IMR-90 (cell line): ENCODE measurements at regions not wholly inside any gene's neighbourhood (a gene's known extent, or its start where the extent isn't known, plus 50 kb on each side); places are given as distances from the start of the nearest gene placed in this dataset.

Experiments used
- ATAC-seq: fragments of 200-7000 bp; cut with Tn5 transposase; 2 replicates; pipeline ENCODE4 v1.9.1; 2020; ENCODE audit warnings: low read depth, mild to moderate bottlenecking, moderate library complexity
- BruUV-seq: library from RNA; stranded (reverse); fragments of 400-500 nt; replicated peaks from 2 replicates; lab custom pipeline; 2021; lab: Mats Ljungman, UMichigan
- CTCF ChIA-PET: fragments of 300-600 bp; formaldehyde crosslinking; extraction: SDS; loops from one replicate; lab custom pipeline; 2021; ENCODE audit warnings: antibody characterized with exemption; lab: Yijun Ruan, JAX
- POLR2A ChIA-PET: fragments of 300-600 bp; sonication (Branson Sonifier 250); formaldehyde crosslinking; loops from one replicate; lab custom pipeline; 2022; ENCODE audit warnings: antibody characterized with exemption; ENCODE audit not compliant: unreplicated experiment; lab: Charles Lee
- DNase-seq: peaks from one replicate; pipeline ENCODE4 v3.0.0; 2013
- H2AFZ ChIP-seq: replicated peaks from 2 replicates; pipeline ENCODE3; 2013; ENCODE audit warnings: low read length, mild to moderate bottlenecking; ENCODE audit not compliant: poor library complexity
- H2AK5ac ChIP-seq: 2 replicates; pipeline ENCODE4 v1.6.1; 2013; ENCODE audit warnings: low read depth, low read length, inconsistent platforms
- H2AK9ac ChIP-seq: replicated peaks from 2 replicates; pipeline ENCODE3; 2013; ENCODE audit warnings: mild to moderate bottlenecking, low read depth, low read length, moderate library complexity; ENCODE audit not compliant: poor library complexity
- H2BK120ac ChIP-seq: 2 replicates; pipeline ENCODE4 v1.6.1; 2013; ENCODE audit warnings: low read depth, low read length, inconsistent platforms
- H2BK15ac ChIP-seq: 3 replicates; pipeline ENCODE4 v1.6.1; 2013; ENCODE audit warnings: low read depth, low read length, inconsistent platforms
- H2BK20ac ChIP-seq: 2 replicates; pipeline ENCODE4 v1.6.1; 2013; ENCODE audit warnings: low read depth, mild to moderate bottlenecking, inconsistent platforms, low read length, moderate library complexity
- H2BK5ac ChIP-seq: 2 replicates; pipeline ENCODE4 v1.6.1; 2013; ENCODE audit warnings: mild to moderate bottlenecking, low read depth, low read length, inconsistent platforms; ENCODE audit not compliant: poor library complexity, severe bottlenecking
- H3K14ac ChIP-seq: replicated peaks from 2 replicates; pipeline ENCODE4 v1.6.1; 2013; ENCODE audit warnings: low read depth, low read length, inconsistent platforms
- H3K18ac ChIP-seq: 2 replicates; pipeline ENCODE4 v1.6.1; 2013; ENCODE audit warnings: low read depth, low read length, control low read depth
- H3K23ac ChIP-seq: 2 replicates; pipeline ENCODE4 v1.6.1; 2013; ENCODE audit warnings: low read depth, low read length, inconsistent platforms
- H3K27ac ChIP-seq: 2 replicates; pipeline ENCODE4 v1.5.1; 2013; ENCODE audit warnings: mild to moderate bottlenecking, control low read depth, low read length; ENCODE audit not compliant: insufficient read depth
- H3K27me3 ChIP-seq: 2 replicates; pipeline ENCODE4 v1.6.1; 2013; ENCODE audit warnings: low read length; ENCODE audit not compliant: control insufficient read depth, insufficient read depth
- H3K36me3 ChIP-seq: 2 replicates; pipeline ENCODE4 v1.6.1; 2013; ENCODE audit warnings: low read length, mixed read lengths; ENCODE audit not compliant: control insufficient read depth, insufficient read depth
- H3K4ac ChIP-seq: 2 replicates; pipeline ENCODE4 v1.6.1; 2013; ENCODE audit warnings: low read depth, low read length, inconsistent platforms
- H3K4me1 ChIP-seq: 2 replicates; pipeline ENCODE4 v1.6.1; 2013; ENCODE audit warnings: low read length, mixed read lengths; ENCODE audit not compliant: control insufficient read depth, insufficient read depth
- H3K4me2 ChIP-seq: 2 replicates; pipeline ENCODE4 v1.6.1; 2013; ENCODE audit warnings: low read depth, mild to moderate bottlenecking, control low read depth, low read length, moderate library complexity
- H3K4me3 ChIP-seq: 2 replicates; pipeline ENCODE4 v1.5.1; 2013; ENCODE audit warnings: low read depth, mild to moderate bottlenecking, control low read depth, low read length, moderate library complexity; ENCODE audit not compliant: insufficient read depth
- H3K56ac ChIP-seq: 2 replicates; pipeline ENCODE4 v1.6.1; 2013; ENCODE audit warnings: low read length, inconsistent platforms; ENCODE audit not compliant: insufficient read depth; ENCODE audit errors: extremely low read depth
- H3K79me1 ChIP-seq, 2 experiments: 2 replicates each; pipeline ENCODE4 v1.6.1; 2013; ENCODE audit warnings: low read length in 2 of 2, inconsistent platforms in 1 of 2, low read depth in 1 of 2
- H3K9ac ChIP-seq: 2 replicates; pipeline ENCODE4 v1.6.1; 2013; ENCODE audit warnings: low read depth, low read length, control low read depth
- H3K9me1 ChIP-seq: 2 replicates; pipeline ENCODE4 v1.6.1; 2013; ENCODE audit warnings: low read length, inconsistent platforms; ENCODE audit not compliant: insufficient read depth
- H3K9me3 ChIP-seq: 2 replicates; pipeline ENCODE4 v1.6.1; 2013; ENCODE audit warnings: low read length; ENCODE audit not compliant: control insufficient read depth, insufficient read depth
- H4K20me1 ChIP-seq: 2 replicates; pipeline ENCODE4 v1.6.1; 2013; ENCODE audit warnings: low read length, inconsistent platforms; ENCODE audit not compliant: insufficient read depth
- H4K5ac ChIP-seq: 2 replicates; pipeline ENCODE4 v1.6.1; 2013; ENCODE audit warnings: mild to moderate bottlenecking, low read depth, low read length, control low read depth
- H4K8ac ChIP-seq, 2 experiments: 2 replicates each; pipeline ENCODE4 v1.6.1; 2013; ENCODE audit warnings: low read depth in 2 of 2, low read length in 2 of 2, control low read depth in 1 of 2, inconsistent platforms in 1 of 2
- H4K91ac ChIP-seq: 2 replicates; pipeline ENCODE4 v1.6.1; 2013; ENCODE audit warnings: low read depth, low read length, inconsistent platforms; ENCODE audit not compliant: insufficient read depth
- BHLHE40 ChIP-seq: fragments of 150-350 bp; IDR thresholded peaks from 2 replicates; pipeline ENCODE4 v1.6.1; 2016; ENCODE audit warnings: mild to moderate bottlenecking, low read depth, low read length
- CEBPB ChIP-seq: IDR thresholded peaks from 2 replicates; pipeline ENCODE4 v1.6.1; 2012; ENCODE audit warnings: low read depth, low read length, improper control_type of control experiment
- CHD1 ChIP-seq: IDR thresholded peaks from 2 replicates; pipeline ENCODE4 v1.6.1; 2012; ENCODE audit warnings: low read depth, low read length, improper control_type of control experiment
- FOS ChIP-seq: fragments of 150-350 bp; IDR thresholded peaks from 2 replicates; pipeline ENCODE4 v1.6.1; 2016; ENCODE audit warnings: low read depth, low read length
- MAFK ChIP-seq: IDR thresholded peaks from 2 replicates; pipeline ENCODE4 v1.6.1; 2012; ENCODE audit warnings: low read depth, low read length, improper control_type of control experiment
- MAZ ChIP-seq: IDR thresholded peaks from 2 replicates; pipeline ENCODE4 v1.6.1; 2012; ENCODE audit warnings: low read depth, mild to moderate bottlenecking, low read length, improper control_type of control experiment, moderate library complexity, borderline replicate concordance
- MXI1 ChIP-seq: IDR thresholded peaks from 2 replicates; pipeline ENCODE4 v1.6.1; 2012; ENCODE audit warnings: low read depth, mild to moderate bottlenecking, low read length, moderate library complexity, borderline replicate concordance
- NFE2L2 ChIP-seq: fragments of 150-350 bp; IDR thresholded peaks from 2 replicates; pipeline ENCODE4 v1.6.1; 2016; ENCODE audit warnings: low read depth, mild to moderate bottlenecking, low read length
- POLR2A ChIP-seq: IDR thresholded peaks from 2 replicates; pipeline ENCODE4 v1.6.1; 2012; ENCODE audit warnings: mild to moderate bottlenecking, low read depth, low read length
- RAD21 ChIP-seq: IDR thresholded peaks from 2 replicates; pipeline ENCODE4 v1.6.1; 2012; ENCODE audit warnings: low read length, improper control_type of control experiment
- RCOR1 ChIP-seq: IDR thresholded peaks from 2 replicates; pipeline ENCODE4 v1.6.1; 2012; ENCODE audit warnings: mild to moderate bottlenecking, low read length, improper control_type of control experiment; ENCODE audit not compliant: insufficient replicate concordance
- RFX5 ChIP-seq: IDR thresholded peaks from 2 replicates; pipeline ENCODE4 v1.8.0; 2012; ENCODE audit warnings: low read depth, mild to moderate bottlenecking, low read length, moderate library complexity
- SMC3 ChIP-seq: fragments of 150-350 bp; IDR thresholded peaks from 2 replicates; pipeline ENCODE4 v1.6.1; 2016; ENCODE audit warnings: low read depth, mild to moderate bottlenecking, antibody characterized with exemption, low read length, moderate library complexity
- WGBS, 2 experiments: methylation state at CpG; one replicate each; pipeline versions ENCODE4 v1.1.5 to v1.1.7; 2013; ENCODE audit warnings: missing lambda C conversion rate in 2 of 2; ENCODE audit not compliant: insufficient read length in 1 of 2; ENCODE audit errors: extremely low coverage in 2 of 2; 5-methylcytosine and 5-hydroxymethylcytosine counted together
- dilution Hi-C: fragments of 300-500 bp; cut with HindIII; formaldehyde crosslinking; loops from one replicate; pipeline ENCODE4 v1.14.3; 2018; ENCODE audit warnings: low sequenced_read_pairs; ENCODE audit not compliant: unreplicated experiment
- in situ Hi-C: fragments of 300-500 bp; cut with MboI; formaldehyde crosslinking; loops from 3 replicates; pipeline ENCODE4 v1.14.3; 2019; ENCODE audit warnings: low sequenced_read_pairs, inconsistent platforms, mixed read lengths
- intact Hi-C: fragments of 100-400 bp; cut with micrococcal nuclease; formaldehyde crosslinking; loops from 2 replicates; pipeline ENCODE4 v1.10.0; 2022
- TF ChIP-seq, protein P1 (sequence below): fragments of 150-350 bp; IDR thresholded peaks from 2 replicates; pipeline ENCODE4 v1.6.1; 2017; ENCODE audit warnings: mild to moderate bottlenecking, antibody characterized with exemption, low read length, low read depth
- TF ChIP-seq, protein P2 (sequence below): fragments of 150-350 bp; IDR thresholded peaks from 2 replicates; pipeline ENCODE4 v1.6.1; 2016; ENCODE audit warnings: low read depth, mild to moderate bottlenecking, low read length, moderate library complexity, borderline replicate concordance
- TF ChIP-seq, protein P3 (sequence below): conservative IDR thresholded peaks from 2 replicates; pipeline ENCODE4 v1.5.1; 2012; ENCODE audit warnings: mild to moderate bottlenecking, low read depth, low read length, improper control_type of control experiment

DNA sequence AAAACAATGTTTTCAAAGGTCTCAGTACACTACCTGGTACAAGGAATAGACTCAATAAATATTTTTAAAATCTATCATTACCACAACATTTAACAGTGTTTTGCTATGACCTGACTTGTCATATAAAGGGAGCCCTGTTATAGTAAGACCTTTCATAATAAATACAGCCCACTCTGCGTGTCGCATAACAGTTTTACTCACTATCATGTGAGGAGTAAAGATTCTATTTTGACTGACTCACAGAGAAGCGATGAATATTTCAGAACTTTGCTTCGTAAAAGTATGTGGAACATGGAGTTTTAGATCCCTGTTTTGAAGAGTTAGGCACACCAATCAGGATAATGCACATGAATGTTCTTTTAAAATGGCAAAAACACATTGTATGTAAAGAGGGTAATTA, 531.2 kb downstream of the KCNA4 start:
- no peak overlapping the region for H2AFZ ChIP-seq
- H4K20me1 ChIP-seq = no peaks in the 10 kb centered on the region
- H4K91ac ChIP-seq = no peak overlapping the region
- no peak overlapping the region for H3K56ac ChIP-seq
- H4K5ac ChIP-seq = no peak overlapping the region
- no TSS peak for BruUV-seq
- no peak overlapping the region for H2AK5ac ChIP-seq
- no peak overlapping the region for H2BK15ac ChIP-seq
- H2AK9ac ChIP-seq = no peak overlapping the region
- no CpG with 5 or more reads among the region's 4 CpGs for WGBS, 2 experiments
- no peak overlapping the region for H3K14ac ChIP-seq
- CTCF ChIA-PET = no interaction called here
- H3K9me1 ChIP-seq = no peaks in the 10 kb centered on the region
- POLR2A ChIA-PET = no interaction called here
- H3K4me2 ChIP-seq = no peak overlapping the region
- H2BK5ac ChIP-seq = no peak overlapping the region
- DNase-seq (peak; percentile 1), ATAC-seq (no peak)
- no peak overlapping the region for H3K9ac ChIP-seq
- in situ Hi-C loops = no loop called here
- H3K4me3 ChIP-seq = no peak overlapping the region
- H3K18ac ChIP-seq = no peak overlapping the region
- no peak overlapping the region for H3K23ac ChIP-seq
- no peaks in the 10 kb centered on the region for H3K79me1 ChIP-seq
- no peaks in the 10 kb centered on the region for H3K9me3 ChIP-seq
- dilution Hi-C loops = no loop called here
- H3K36me3 ChIP-seq = no peaks in the 10 kb centered on the region
- H2BK20ac ChIP-seq = no peak overlapping the region
- TF ChIP-seq MXI1 (no peak), NFE2L2 (no peak), MAFK (no peak), FOS (no peak), POLR2A (no peak), CEBPB (no peak), MAZ (no peak), RAD21 (no peak), RFX5 (no peak), SMC3 (no peak), RCOR1 (no peak), BHLHE40 (no peak), CHD1 (no peak)
- TF ChIP-seq, protein P1, sequence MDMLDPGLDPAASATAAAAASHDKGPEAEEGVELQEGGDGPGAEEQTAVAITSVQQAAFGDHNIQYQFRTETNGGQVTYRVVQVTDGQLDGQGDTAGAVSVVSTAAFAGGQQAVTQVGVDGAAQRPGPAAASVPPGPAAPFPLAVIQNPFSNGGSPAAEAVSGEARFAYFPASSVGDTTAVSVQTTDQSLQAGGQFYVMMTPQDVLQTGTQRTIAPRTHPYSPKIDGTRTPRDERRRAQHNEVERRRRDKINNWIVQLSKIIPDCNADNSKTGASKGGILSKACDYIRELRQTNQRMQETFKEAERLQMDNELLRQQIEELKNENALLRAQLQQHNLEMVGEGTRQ = no peak
- TF ChIP-seq, protein P2, sequence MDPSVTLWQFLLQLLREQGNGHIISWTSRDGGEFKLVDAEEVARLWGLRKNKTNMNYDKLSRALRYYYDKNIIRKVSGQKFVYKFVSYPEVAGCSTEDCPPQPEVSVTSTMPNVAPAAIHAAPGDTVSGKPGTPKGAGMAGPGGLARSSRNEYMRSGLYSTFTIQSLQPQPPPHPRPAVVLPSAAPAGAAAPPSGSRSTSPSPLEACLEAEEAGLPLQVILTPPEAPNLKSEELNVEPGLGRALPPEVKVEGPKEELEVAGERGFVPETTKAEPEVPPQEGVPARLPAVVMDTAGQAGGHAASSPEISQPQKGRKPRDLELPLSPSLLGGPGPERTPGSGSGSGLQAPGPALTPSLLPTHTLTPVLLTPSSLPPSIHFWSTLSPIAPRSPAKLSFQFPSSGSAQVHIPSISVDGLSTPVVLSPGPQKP = no peak
- TF ChIP-seq, protein P3, sequence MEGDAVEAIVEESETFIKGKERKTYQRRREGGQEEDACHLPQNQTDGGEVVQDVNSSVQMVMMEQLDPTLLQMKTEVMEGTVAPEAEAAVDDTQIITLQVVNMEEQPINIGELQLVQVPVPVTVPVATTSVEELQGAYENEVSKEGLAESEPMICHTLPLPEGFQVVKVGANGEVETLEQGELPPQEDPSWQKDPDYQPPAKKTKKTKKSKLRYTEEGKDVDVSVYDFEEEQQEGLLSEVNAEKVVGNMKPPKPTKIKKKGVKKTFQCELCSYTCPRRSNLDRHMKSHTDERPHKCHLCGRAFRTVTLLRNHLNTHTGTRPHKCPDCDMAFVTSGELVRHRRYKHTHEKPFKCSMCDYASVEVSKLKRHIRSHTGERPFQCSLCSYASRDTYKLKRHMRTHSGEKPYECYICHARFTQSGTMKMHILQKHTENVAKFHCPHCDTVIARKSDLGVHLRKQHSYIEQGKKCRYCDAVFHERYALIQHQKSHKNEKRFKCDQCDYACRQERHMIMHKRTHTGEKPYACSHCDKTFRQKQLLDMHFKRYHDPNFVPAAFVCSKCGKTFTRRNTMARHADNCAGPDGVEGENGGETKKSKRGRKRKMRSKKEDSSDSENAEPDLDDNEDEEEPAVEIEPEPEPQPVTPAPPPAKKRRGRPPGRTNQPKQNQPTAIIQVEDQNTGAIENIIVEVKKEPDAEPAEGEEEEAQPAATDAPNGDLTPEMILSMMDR = no peak
- intact Hi-C loops = no loop called here
- no peak overlapping the region for H2BK120ac ChIP-seq
- no peaks in the 10 kb centered on the region for H3K27me3 ChIP-seq
- no peak overlapping the region for H3K27ac ChIP-seq
- no peak overlapping the region for H3K4ac ChIP-seq
- no peaks in the 10 kb centered on the region for H3K4me1 ChIP-seq
- H4K8ac ChIP-seq = no peak overlapping the region
